SK-N-SH (cell line): ENCODE measurements at regions not wholly inside any gene's neighbourhood (a gene's known extent, or its start where the extent isn't known, plus 50 kb on each side); places are given as distances from the start of the nearest gene placed in this dataset.

ENCODE experiments used
- CTCF ChIA-PET: fragments of 300-600, 350-600 bp; formaldehyde crosslinking; extraction: SDS; loops from one replicate; lab custom pipeline; 2021; lab: Yijun Ruan, JAX
- POLR2A ChIA-PET: fragments of 350-600 bp; sonication (Branson Sonifier 250); formaldehyde crosslinking; extraction: SDS; loops from one replicate; lab custom pipeline; 2020; ENCODE audit warnings: antibody characterized with exemption, inconsistent platforms; lab: Yijun Ruan, JAX
- DNase-seq: peaks from one replicate; pipeline ENCODE4 v3.0.0; 2012
- H2AFZ ChIP-seq: fragments of 200-600 bp; sonication (generic); 2 replicates; pipeline ENCODE4 v1.8.1; 2016; ENCODE audit warnings: antibody characterized with exemption, mild to moderate bottlenecking, low read depth
- H3F3A ChIP-seq: fragments of 200-600 bp; sonication (generic); replicated peaks from 2 replicates; pipeline ENCODE3; 2016; ENCODE audit warnings: antibody characterized with exemption, mild to moderate bottlenecking; ENCODE audit not compliant: insufficient read depth
- H3K27ac ChIP-seq, 2 experiments: fragments of 200-500 bp in 1 of 2; fragments of 200-600 bp in 1 of 2; sonication (Bioruptor generic) in 1 of 2; sonication (generic), shearing (Covaris generic) in 1 of 2; 2 replicates each; pipeline versions ENCODE4 v1.5.1 to v1.6.1; 2014 to 2016; ENCODE audit warnings: low read depth in 2 of 2, inconsistent platforms in 1 of 2, low read length in 1 of 2, mild to moderate bottlenecking in 1 of 2, mixed read lengths in 1 of 2
- H3K27me3 ChIP-seq: fragments of 200-600 bp; sonication (generic), shearing (Covaris generic); 2 replicates; pipeline ENCODE4 v1.6.1; 2016; ENCODE audit warnings: mixed run types; ENCODE audit not compliant: insufficient read depth
- H3K36me3 ChIP-seq, 2 experiments: fragments of 200-500 bp in 1 of 2; fragments of 200-600 bp in 1 of 2; sonication (Bioruptor generic) in 1 of 2; sonication (generic) in 1 of 2; replicated peaks in 1 of 2; 2 replicates each; pipeline versions ENCODE3 to v1.5.1; 2014 to 2016; ENCODE audit warnings: low read length in 1 of 2, mild to moderate bottlenecking in 1 of 2; ENCODE audit not compliant: insufficient read depth in 2 of 2, control insufficient read depth in 1 of 2
- H3K4me1 ChIP-seq, 2 experiments: fragments of 200-500 bp in 1 of 2; fragments of 200-600 bp in 1 of 2; sonication (Bioruptor generic) in 1 of 2; sonication (generic), shearing (Covaris generic) in 1 of 2; 2 replicates each; pipeline versions ENCODE4 v1.5.1 to v1.6.1; 2014 to 2016; ENCODE audit warnings: low read depth in 1 of 2, low read length in 1 of 2, mixed run types in 1 of 2; ENCODE audit not compliant: insufficient read depth in 2 of 2, control insufficient read depth in 1 of 2
- H3K4me2 ChIP-seq: fragments of 200-600 bp; sonication (generic), shearing (Covaris generic); 2 replicates; pipeline ENCODE4 v1.6.1; 2017; ENCODE audit warnings: mixed run types
- H3K4me3 ChIP-seq, 2 experiments: fragments of 200-500 bp in 1 of 2; fragments of 200-600 bp in 1 of 2; sonication (Bioruptor generic) in 1 of 2; sonication (generic), shearing (Covaris generic) in 1 of 2; 2 replicates each; pipeline versions ENCODE4 v1.5.1 to v1.8.1; 2014 to 2016; ENCODE audit warnings: low read depth in 2 of 2, inconsistent platforms in 1 of 2, low read length in 1 of 2, mild to moderate bottlenecking in 1 of 2, mixed read lengths in 1 of 2, moderate library complexity in 1 of 2
- H3K79me2 ChIP-seq: fragments of 200-600 bp; sonication (generic); 2 replicates; pipeline ENCODE4 v1.8.1; 2017; ENCODE audit warnings: mild to moderate bottlenecking; ENCODE audit not compliant: insufficient read depth
- H3K9ac ChIP-seq: fragments of 200-600 bp; sonication (generic); 2 replicates; pipeline ENCODE4 v1.6.1; 2017; ENCODE audit warnings: mixed run types
- H3K9me2 ChIP-seq: fragments of 200-600 bp; sonication (generic); 2 replicates; pipeline ENCODE4 v1.6.1; 2017; ENCODE audit warnings: mixed run types
- H3K9me3 ChIP-seq: fragments of 200-600 bp; sonication (generic); 2 replicates; pipeline ENCODE4 v1.6.1; 2017; ENCODE audit warnings: mixed run types, mild to moderate bottlenecking, moderate library complexity
- H4K20me1 ChIP-seq: fragments of 200-600 bp; sonication (generic); 2 replicates; pipeline ENCODE4 v1.6.1; 2017; ENCODE audit warnings: mild to moderate bottlenecking, mixed run types; ENCODE audit not compliant: insufficient read depth
- CHD2 ChIP-seq: fragments of 150-350 bp; IDR thresholded peaks from 2 replicates; pipeline ENCODE4 v1.6.1; 2018; ENCODE audit warnings: low read length; ENCODE audit not compliant: partially characterized antibody
- EP300 ChIP-seq, 2 experiments: IDR thresholded peaks; 2 replicates each; pipeline versions ENCODE4 v1.4.0 to v1.6.1; 2012; ENCODE audit warnings: borderline replicate concordance in 1 of 2, low read depth in 1 of 2, low read length in 1 of 2
- EZH2phosphoT487 ChIP-seq: fragments of 200-600 bp; sonication (generic); IDR thresholded peaks from 2 replicates; pipeline ENCODE4 v1.6.1; 2017; ENCODE audit warnings: low read depth, mixed run types, mild to moderate bottlenecking, antibody characterized with exemption, moderate library complexity, borderline replicate concordance
- FOXJ3 ChIP-seq: sonication (generic); formaldehyde crosslinking; IDR thresholded peaks from 2 replicates; pipeline ENCODE4 v1.5.1; 2020; ENCODE audit warnings: mild to moderate bottlenecking, missing genetic modification reagents
- GATA2 ChIP-seq: sonication (generic); formaldehyde crosslinking; IDR thresholded peaks from 2 replicates; pipeline ENCODE4 v1.5.0; 2020; ENCODE audit warnings: mild to moderate bottlenecking, missing genetic modification reagents
- JUND ChIP-seq: IDR thresholded peaks from 2 replicates; pipeline ENCODE4 v1.4.0; 2012
- MXI1 ChIP-seq: IDR thresholded peaks from 2 replicates; pipeline ENCODE4 v1.6.1; 2012; ENCODE audit warnings: mild to moderate bottlenecking, low read depth, low read length, improper control_type of control experiment
- NFIC ChIP-seq: IDR thresholded peaks from 2 replicates; pipeline ENCODE4 v1.4.0; 2012; ENCODE audit warnings: borderline replicate concordance
- POLR2AphosphoS5 ChIP-seq: IDR thresholded peaks from 2 replicates; pipeline ENCODE4 v1.6.1; 2012; ENCODE audit warnings: low read depth, low read length
- RCOR1 ChIP-seq: fragments of 150-350 bp; IDR thresholded peaks from 2 replicates; pipeline ENCODE4 v1.6.1; 2017; ENCODE audit warnings: antibody characterized with exemption, low read length
- REST ChIP-seq: IDR thresholded peaks from 2 replicates; pipeline ENCODE4 v1.6.1; 2012; ENCODE audit warnings: mild to moderate bottlenecking, low read depth, low read length, moderate library complexity
- RFX5 ChIP-seq: IDR thresholded peaks from 2 replicates; pipeline ENCODE4 v1.6.1; 2012; ENCODE audit warnings: mild to moderate bottlenecking, improper control_type of control experiment, low read length
- SIN3A ChIP-seq: IDR thresholded peaks from 2 replicates; pipeline ENCODE4 v1.6.1; 2012; ENCODE audit warnings: low read depth, mild to moderate bottlenecking, low read length, moderate library complexity, borderline replicate concordance
- TAF1 ChIP-seq: IDR thresholded peaks from 2 replicates; pipeline ENCODE4 v1.6.1; 2012; ENCODE audit warnings: low read depth, mild to moderate bottlenecking, low read length, moderate library complexity, borderline replicate concordance
- USF1 ChIP-seq: IDR thresholded peaks from 2 replicates; pipeline ENCODE4 v1.4.0; 2012; ENCODE audit warnings: low read depth, borderline replicate concordance
- ZBTB33 ChIP-seq: IDR thresholded peaks from 2 replicates; pipeline ENCODE4 v1.4.0; 2012; ENCODE audit warnings: low read depth, borderline replicate concordance
- WGBS: methylation state at CpG from one replicate; pipeline ENCODE4 v1.1.6; 2017; ENCODE audit warnings: low lambda C conversion rate; 5-methylcytosine and 5-hydroxymethylcytosine counted together
- TF ChIP-seq, protein P1 (sequence below): fragments of 150-350 bp; IDR thresholded peaks from 2 replicates; pipeline ENCODE4 v1.6.1; 2016; ENCODE audit warnings: mild to moderate bottlenecking, low read depth, low read length
- TF ChIP-seq, protein P2 (sequence below): IDR thresholded peaks from 2 replicates; pipeline ENCODE4 v1.4.0; 2012; ENCODE audit warnings: low read depth

DNA sequence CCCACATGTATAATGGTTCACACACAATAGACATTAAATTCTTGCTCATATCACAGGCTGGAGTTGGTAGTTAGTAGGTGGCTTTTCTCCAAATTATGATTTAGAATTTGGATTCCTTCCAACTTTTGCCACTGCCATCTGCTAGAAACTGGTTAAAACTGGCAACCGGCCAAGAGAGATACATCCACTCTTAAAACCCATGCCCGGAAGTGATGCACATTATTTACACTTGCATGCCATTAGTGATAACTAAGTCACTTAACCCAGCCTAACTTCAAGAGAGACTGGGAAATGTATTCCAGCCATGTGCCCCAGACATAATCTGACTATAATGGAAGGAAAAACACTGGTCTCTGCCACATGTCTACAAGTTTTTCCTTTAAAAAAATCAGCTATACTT, 395.7 kb upstream of the SEMA6A start:
- WGBS, result 5% methylated on average over 2 of the region's 2 CpGs
- ChIA-PET POLR2A (no interaction called here), CTCF (no interaction called here)
- Histone ChIP-seq H3K4me2 (no peak overlapping the region), H3K27me3 (no peaks in the 10 kb centered on the region), H3K4me3 (no peak overlapping the region), H3K4me1 (peaks cover 0 to 2% of the 10 kb centered on the region in 2 experiments; a peak in 2 of 4 replicates), H3K36me3 (no peaks in the 10 kb centered on the region), H4K20me1 (no peaks in the 10 kb centered on the region), H3K27ac (peak overlapping the region in 1 of 2 experiments; percentile 62; a peak in 1 of 4 replicates), H2AFZ (no peak overlapping the region), H3K9me2 (no peaks in the 10 kb centered on the region), H3K9ac (no peak overlapping the region), H3F3A (no peaks in the 10 kb centered on the region), H3K9me3 (no peaks in the 10 kb centered on the region), H3K79me2 (no peaks in the 10 kb centered on the region)
- TF ChIP-seq TAF1 (no peak), GATA2 (CRISPR knock-in tag) (0 out of 2 replicates have a peak, but pooled peaks have one; percentile 7), MXI1 (peak; percentile 82), NFIC (peak; percentile 66), ZBTB33 (no peak), EP300 (IDR thresholded peaks at IDR 0.05; ENCODE audit: borderline replicate concordance in 1 of 2, low read depth in 1 of 2, low read length in 1 of 2) (peak in 1 of 2 experiments; percentile 82; a peak in 2 of 4 replicates), RCOR1 (peak; percentile 76), POLR2AphosphoS5 (no peak), CHD2 (peak; percentile 67), RFX5 (no peak)
- TF ChIP-seq, protein P1, sequence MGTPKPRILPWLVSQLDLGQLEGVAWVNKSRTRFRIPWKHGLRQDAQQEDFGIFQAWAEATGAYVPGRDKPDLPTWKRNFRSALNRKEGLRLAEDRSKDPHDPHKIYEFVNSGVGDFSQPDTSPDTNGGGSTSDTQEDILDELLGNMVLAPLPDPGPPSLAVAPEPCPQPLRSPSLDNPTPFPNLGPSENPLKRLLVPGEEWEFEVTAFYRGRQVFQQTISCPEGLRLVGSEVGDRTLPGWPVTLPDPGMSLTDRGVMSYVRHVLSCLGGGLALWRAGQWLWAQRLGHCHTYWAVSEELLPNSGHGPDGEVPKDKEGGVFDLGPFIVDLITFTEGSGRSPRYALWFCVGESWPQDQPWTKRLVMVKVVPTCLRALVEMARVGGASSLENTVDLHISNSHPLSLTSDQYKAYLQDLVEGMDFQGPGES, result no peak
- DNase-seq, result peak; percentile 58

GRCh38 chr5:116964438-116964837, 389.8 kb upstream of the SEMA6A start:
- H2AFZ ChIP-seq, result no peak overlapping the region
- no peak overlapping the region for H3K4me3 ChIP-seq
- DNase-seq, result no peak
- H3K4me1 ChIP-seq, result no peaks in the 10 kb centered on the region; a peak in 1 of 4 replicates
- no peaks in the 10 kb centered on the region for H3K36me3 ChIP-seq
- H3K9me3 ChIP-seq, result no peaks in the 10 kb centered on the region
- no peak overlapping the region for H3K27ac ChIP-seq
- no peaks in the 10 kb centered on the region for H4K20me1 ChIP-seq
- H3K9me2 ChIP-seq, result no peaks in the 10 kb centered on the region
- H3F3A ChIP-seq, result no peaks in the 10 kb centered on the region
- H3K27me3 ChIP-seq, result no peaks in the 10 kb centered on the region
- H3K9ac ChIP-seq, result no peak overlapping the region
- ChIA-PET CTCF (interaction anchor here (1.9 kb wide), 1 partner anchor 10 kb away, joined by 4 read pairs; no protein-coding TSS in a partner anchor), POLR2A (no interaction called here)
- 66% methylated on average over 5 of the region's 5 CpGs for WGBS
- H3K79me2 ChIP-seq, result no peaks in the 10 kb centered on the region
- H3K4me2 ChIP-seq, result no peak overlapping the region
- no peak for TF ChIP-seq GATA2 (CRISPR knock-in tag)
- no peak for TF ChIP-seq RFX5
- TF ChIP-seq, protein P2, sequence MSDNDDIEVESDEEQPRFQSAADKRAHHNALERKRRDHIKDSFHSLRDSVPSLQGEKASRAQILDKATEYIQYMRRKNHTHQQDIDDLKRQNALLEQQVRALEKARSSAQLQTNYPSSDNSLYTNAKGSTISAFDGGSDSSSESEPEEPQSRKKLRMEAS, result no peak
- no peak for TF ChIP-seq USF1
- no peak for TF ChIP-seq RCOR1
- TF ChIP-seq JUND, result no peak
- TF ChIP-seq, protein P1, result no peak
- no peak for TF ChIP-seq POLR2AphosphoS5
- no peak for TF ChIP-seq REST
- TF ChIP-seq EZH2phosphoT487, result no peak
- no peak for TF ChIP-seq FOXJ3 (CRISPR knock-in tag)
- TF ChIP-seq EP300 (IDR thresholded peaks at IDR 0.05; ENCODE audit: borderline replicate concordance in 1 of 2, low read depth in 1 of 2, low read length in 1 of 2), result no peak
- no peak for TF ChIP-seq SIN3A
